Coronary artery (tissue), 2 donors: ENCODE measurements at regions not wholly inside any gene's neighbourhood (a gene's known extent, or its start where the extent isn't known, plus 50 kb on each side); places are given as distances from the start of the nearest gene placed in this dataset.
A peak's percentile ranks its signal among the peaks of the same experiment; 100 is the strongest.

ENCODE experiments used
- DNase-seq: peaks from one replicate; pipeline ENCODE4 v3.0.0-alpha.2; 2017; ENCODE audit warnings: low spot score
- H3K27ac ChIP-seq, 2 donors: fragments of 200-600 bp; sonication (generic); one replicate each; pipeline ENCODE4 v1.5.1; 2016 to 2019
- H3K4me3 ChIP-seq: fragments of 200-600 bp; sonication (generic); 2 replicates; pipeline ENCODE4 v1.5.1; 2016; ENCODE audit warnings: mild to moderate bottlenecking, moderate library complexity
- TF ChIP-seq, protein P1 (sequence below): fragments of 200-600 bp; sonication (generic); IDR thresholded peaks from one replicate; pipeline ENCODE4 v1.5.1; 2019; ENCODE audit warnings: antibody characterized with exemption

DNA sequence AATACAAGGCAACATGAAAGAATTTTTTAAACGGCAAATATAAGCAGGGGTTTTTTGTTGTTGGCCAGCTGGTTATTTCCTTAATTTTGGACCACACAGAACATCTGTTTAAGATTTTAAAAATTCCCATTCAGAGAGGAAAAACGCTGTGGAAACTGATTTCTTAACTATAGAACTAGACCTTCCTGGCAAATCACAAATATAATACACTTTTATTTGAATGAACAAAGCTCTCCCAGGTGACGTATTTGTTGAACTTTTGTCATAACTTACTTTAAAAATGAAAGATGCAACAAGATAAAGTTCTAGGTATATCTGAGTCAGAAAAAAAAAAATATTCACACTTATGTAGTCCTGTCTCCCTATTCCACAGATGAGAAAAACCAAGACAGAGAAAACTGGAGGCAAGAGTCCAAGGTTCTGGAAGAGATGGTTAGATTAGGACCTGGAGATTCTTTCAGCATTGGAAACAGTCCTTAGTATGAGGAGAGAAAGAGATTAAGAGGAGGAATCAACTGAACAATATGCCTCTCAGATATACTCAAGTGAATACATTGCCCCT lies 269.1 kb downstream of the NEBL start:
- H3K27ac ChIP-seq = no peak overlapping the region

GRCh38 chr10:20627087-20627486 lies 270.0 kb downstream of the NEBL start:
- Histone ChIP-seq H3K27ac (no peak overlapping the region), H3K4me3 (no peak overlapping the region)
- no peak for DNase-seq
- TF ChIP-seq, protein P1, sequence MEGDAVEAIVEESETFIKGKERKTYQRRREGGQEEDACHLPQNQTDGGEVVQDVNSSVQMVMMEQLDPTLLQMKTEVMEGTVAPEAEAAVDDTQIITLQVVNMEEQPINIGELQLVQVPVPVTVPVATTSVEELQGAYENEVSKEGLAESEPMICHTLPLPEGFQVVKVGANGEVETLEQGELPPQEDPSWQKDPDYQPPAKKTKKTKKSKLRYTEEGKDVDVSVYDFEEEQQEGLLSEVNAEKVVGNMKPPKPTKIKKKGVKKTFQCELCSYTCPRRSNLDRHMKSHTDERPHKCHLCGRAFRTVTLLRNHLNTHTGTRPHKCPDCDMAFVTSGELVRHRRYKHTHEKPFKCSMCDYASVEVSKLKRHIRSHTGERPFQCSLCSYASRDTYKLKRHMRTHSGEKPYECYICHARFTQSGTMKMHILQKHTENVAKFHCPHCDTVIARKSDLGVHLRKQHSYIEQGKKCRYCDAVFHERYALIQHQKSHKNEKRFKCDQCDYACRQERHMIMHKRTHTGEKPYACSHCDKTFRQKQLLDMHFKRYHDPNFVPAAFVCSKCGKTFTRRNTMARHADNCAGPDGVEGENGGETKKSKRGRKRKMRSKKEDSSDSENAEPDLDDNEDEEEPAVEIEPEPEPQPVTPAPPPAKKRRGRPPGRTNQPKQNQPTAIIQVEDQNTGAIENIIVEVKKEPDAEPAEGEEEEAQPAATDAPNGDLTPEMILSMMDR = no peak

More for the DNA sequence above, 269.1 kb downstream of the NEBL start:
- no peak for DNase-seq
- H3K4me3 ChIP-seq = no peak overlapping the region
- TF ChIP-seq, protein P1 = no peak

DNA sequence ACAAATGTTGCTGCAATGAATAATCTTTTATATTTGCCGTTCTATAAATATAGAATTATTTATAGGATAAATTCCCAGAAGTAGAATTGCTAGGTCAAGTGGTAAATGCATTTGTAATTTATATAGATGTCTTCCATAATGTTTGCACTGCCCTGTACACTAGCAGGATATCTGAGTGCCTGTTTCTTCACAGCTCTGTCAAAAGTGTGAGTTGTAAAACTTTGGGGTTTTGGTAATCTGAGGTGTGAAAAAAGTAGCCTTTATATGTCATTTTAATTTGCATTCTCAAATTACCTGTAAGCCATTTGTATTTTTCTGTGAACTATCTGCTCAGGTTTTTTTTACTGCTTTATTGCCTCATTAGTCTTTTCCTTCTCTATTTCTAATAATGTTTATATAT lies 271.2 kb downstream of the NEBL start:
- no peak overlapping the region for H3K27ac ChIP-seq
- no peak for DNase-seq
- no peak overlapping the region for H3K4me3 ChIP-seq
- TF ChIP-seq, protein P1 = no peak

DNA sequence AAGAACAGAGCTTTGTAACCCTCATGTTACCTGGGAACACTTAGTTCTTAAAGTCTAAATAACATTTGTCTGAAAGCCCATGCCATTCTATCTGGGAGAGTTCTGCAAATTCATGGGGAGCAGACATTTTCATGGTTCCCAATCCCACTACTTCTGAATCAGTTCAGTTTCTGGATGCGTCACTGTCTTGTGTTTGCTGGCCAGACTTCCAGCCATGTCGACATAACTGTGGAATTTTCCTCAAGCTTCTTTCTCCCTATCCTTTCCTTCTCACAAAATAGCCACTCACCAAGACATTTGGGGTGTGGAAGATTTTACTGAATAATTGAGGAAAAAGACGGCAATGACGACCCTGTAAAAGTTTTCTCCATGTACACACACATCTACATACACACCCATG lies 272.5 kb downstream of the NEBL start:
- H3K27ac ChIP-seq = no peak overlapping the region
- H3K4me3 ChIP-seq = no peak overlapping the region
- DNase-seq = no peak
- TF ChIP-seq, protein P1 = no peak

GRCh38 chr10:20623546-20623945 lies 273.6 kb downstream of the NEBL start:
- TF ChIP-seq, protein P1 = no peak
- Histone ChIP-seq H3K27ac (peak overlapping the region in 1 of 2 donors; percentile 4), H3K4me3 (no peak overlapping the region)
- DNase-seq = no peak

GRCh38 chr10:20622531-20623211 lies 274.4 kb downstream of the NEBL start:
- H3K27ac ChIP-seq = no peak overlapping the region
- TF ChIP-seq, protein P1 = no peak
- no peak overlapping the region for H3K4me3 ChIP-seq
- no peak for DNase-seq

DNA sequence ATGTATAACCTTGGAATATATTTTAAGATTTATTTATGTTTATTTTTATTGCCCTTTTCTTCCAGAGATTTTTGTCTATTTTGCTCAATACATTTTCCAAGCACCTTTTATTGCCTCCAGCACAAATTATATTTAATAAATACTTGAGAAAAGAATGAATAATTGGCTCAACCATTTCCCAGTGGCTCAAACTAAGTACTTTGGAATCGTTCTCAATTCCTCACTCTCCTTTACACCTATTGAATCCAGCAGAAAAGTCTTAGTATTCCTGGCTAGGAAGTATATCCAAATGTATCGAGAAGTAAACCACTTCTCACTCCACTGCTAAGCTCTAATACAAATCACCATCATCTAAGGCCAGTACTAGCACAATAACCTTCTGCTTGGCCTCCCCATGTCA lies 276.1 kb downstream of the NEBL start:
- TF ChIP-seq, protein P1 = no peak
- no peak for DNase-seq
- H3K27ac ChIP-seq = no peak overlapping the region

More for the DNA sequence above, 276.1 kb downstream of the NEBL start:
- H3K4me3 ChIP-seq = no peak overlapping the region
